CD8-positive, alpha-beta memory T cell (primary cell): ENCODE measurements at regions not wholly inside any gene's neighbourhood (a gene's known extent, or its start where the extent isn't known, plus 50 kb on each side); places are given as distances from the start of the nearest gene placed in this dataset.

Source experiments
- CTCF ChIA-PET: fragments of 350-600 bp; sonication (Branson Sonifier 250); formaldehyde crosslinking; loops from one replicate; lab custom pipeline; 2021; ENCODE audit warnings: antibody characterized with exemption; lab: Charles Lee
- POLR2A ChIA-PET: fragments of 350-600 bp; sonication (Branson Sonifier 250); formaldehyde crosslinking; loops from one replicate; lab custom pipeline; 2021; ENCODE audit warnings: antibody characterized with exemption; lab: Charles Lee
- DNase-seq, 5 donors: peaks; one replicate each; pipeline versions ENCODE4 v3.0.0 to v3.0.0-alpha.2; 2020 to 2022; ENCODE audit warnings: mixed read lengths in 1 of 5
- H3K27ac ChIP-seq: one replicate; pipeline ENCODE4 v1.7.0; 2013; ENCODE audit warnings: low read depth, mild to moderate bottlenecking, low read length, moderate library complexity
- H3K27me3 ChIP-seq: 2 replicates; pipeline ENCODE4 v1.7.0; 2013; ENCODE audit warnings: low read length, mild to moderate bottlenecking; ENCODE audit not compliant: insufficient read depth, poor library complexity, severe bottlenecking
- H3K36me3 ChIP-seq: 2 replicates; pipeline ENCODE4 v1.7.0; 2013; ENCODE audit warnings: mild to moderate bottlenecking, low read length, moderate library complexity; ENCODE audit not compliant: insufficient read depth
- H3K4me1 ChIP-seq: 2 replicates; pipeline ENCODE4 v1.7.0; 2013; ENCODE audit warnings: mild to moderate bottlenecking, low read length, moderate library complexity; ENCODE audit not compliant: insufficient read depth
- H3K4me3 ChIP-seq: 2 replicates; pipeline ENCODE4 v1.7.0; 2013; ENCODE audit warnings: mild to moderate bottlenecking, low read length
- H3K9me3 ChIP-seq: 2 replicates; pipeline ENCODE4 v1.7.0; 2013; ENCODE audit warnings: mild to moderate bottlenecking, low read length
- H3K27ac Mint-ChIP-seq, 8 donors: one replicate each; pipeline ENCODE4 v1.8.0; 2020 to 2021; ENCODE audit warnings: mixed read lengths in 8 of 8, mild to moderate bottlenecking in 6 of 8, inconsistent platforms in 3 of 8, moderate library complexity in 3 of 8
- H3K27me3 Mint-ChIP-seq, 2 donors: one replicate each; pipeline ENCODE4 v1.8.0; 2020 to 2021; ENCODE audit warnings: mixed read lengths in 2 of 2, mild to moderate bottlenecking in 1 of 2, moderate library complexity in 1 of 2
- H3K36me3 Mint-ChIP-seq, 3 donors: one replicate each; pipeline ENCODE4 v1.8.0; 2020 to 2021; ENCODE audit warnings: mixed read lengths in 3 of 3, inconsistent platforms in 1 of 3, mild to moderate bottlenecking in 1 of 3
- H3K4me1 Mint-ChIP-seq, 3 donors: one replicate each; pipeline ENCODE4 v1.8.0; 2020 to 2021; ENCODE audit warnings: mixed read lengths in 3 of 3, inconsistent platforms in 1 of 3, mild to moderate bottlenecking in 1 of 3
- H3K4me3 Mint-ChIP-seq, 7 donors: one replicate each; pipeline ENCODE4 v1.8.0; 2020 to 2021; ENCODE audit warnings: mixed read lengths in 7 of 7, mild to moderate bottlenecking in 6 of 7, moderate library complexity in 4 of 7, inconsistent platforms in 2 of 7
- H3K9me3 Mint-ChIP-seq, 5 donors: one replicate each; pipeline ENCODE4 v1.8.0; 2020 to 2022; ENCODE audit warnings: mixed read lengths in 5 of 5, mild to moderate bottlenecking in 3 of 5, moderate library complexity in 2 of 5, inconsistent platforms in 1 of 5

GRCh38 chr15:57767481-57767880 is 61.0 kb downstream of the POLR2M start:
- CTCF ChIA-PET, result no interaction called here
- H3K27me3 Mint-ChIP-seq, result peaks cover 0 to 4% of the 10 kb centered on the region in 2 donors
- H3K27ac Mint-ChIP-seq, result peak overlapping the region in 1 of 8 donors; percentile 73
- H3K9me3 ChIP-seq, result no peaks in the 10 kb centered on the region
- POLR2A ChIA-PET, result no interaction called here
- peaks cover 11 to 26% (median 11%) of the 10 kb centered on the region in 3 donors for H3K4me1 Mint-ChIP-seq
- H3K4me3 ChIP-seq, result no peak overlapping the region
- no peaks in the 10 kb centered on the region for H3K27me3 ChIP-seq
- H3K36me3 Mint-ChIP-seq, result peaks cover 0 to 3% (median 0%) of the 10 kb centered on the region in 3 donors
- H3K4me1 ChIP-seq, result no peaks in the 10 kb centered on the region
- no peak overlapping the region for H3K4me3 Mint-ChIP-seq
- DNase-seq, result no peak
- H3K36me3 ChIP-seq, result no peaks in the 10 kb centered on the region
- H3K9me3 Mint-ChIP-seq, result no peaks in the 10 kb centered on the region
- no peak overlapping the region for H3K27ac ChIP-seq

- Histone ChIP-seq H3K4me1 (no peaks in the 10 kb centered on the region), H3K36me3 (no peaks in the 10 kb centered on the region), H3K27ac (no peak overlapping the region), H3K27me3 (no peaks in the 10 kb centered on the region), H3K9me3 (no peaks in the 10 kb centered on the region), H3K4me3 (no peak overlapping the region)
- Mint-ChIP-seq H3K4me1 (peaks cover 11 to 26% (median 11%) of the 10 kb centered on the region in 3 donors), H3K9me3 (no peaks in the 10 kb centered on the region), H3K4me3 (no peak overlapping the region), H3K27ac (no peak overlapping the region), H3K36me3 (no peaks in the 10 kb centered on the region), H3K27me3 (peaks cover 0 to 2% of the 10 kb centered on the region in 2 donors)
- ChIA-PET POLR2A (no interaction called here), CTCF (no interaction called here)
- no peak for DNase-seq
Observed at GRCh38 chr15:57769266-57769665, 62.8 kb downstream of the POLR2M start.

- Histone ChIP-seq H3K27me3 (no peaks in the 10 kb centered on the region), H3K4me1 (no peaks in the 10 kb centered on the region), H3K4me3 (no peak overlapping the region), H3K9me3 (no peaks in the 10 kb centered on the region), H3K36me3 (no peaks in the 10 kb centered on the region), H3K27ac (no peak overlapping the region)
- no peaks in the 10 kb centered on the region for H3K9me3 Mint-ChIP-seq
- H3K27me3 Mint-ChIP-seq, result peaks cover 0 to 5% of the 10 kb centered on the region in 2 donors
- no peaks in the 10 kb centered on the region for H3K36me3 Mint-ChIP-seq
- no peak overlapping the region for H3K4me3 Mint-ChIP-seq
- ChIA-PET CTCF (no interaction called here), POLR2A (no interaction called here)
- H3K4me1 Mint-ChIP-seq, result peaks cover 11 to 26% (median 11%) of the 10 kb centered on the region in 3 donors
- H3K27ac Mint-ChIP-seq, result no peak overlapping the region
- no peak for DNase-seq
Observed at GRCh38 chr15:57770495-57770894, 64.0 kb downstream of the POLR2M start.

- Histone ChIP-seq H3K9me3 (no peaks in the 10 kb centered on the region), H3K27me3 (no peaks in the 10 kb centered on the region), H3K36me3 (no peaks in the 10 kb centered on the region), H3K27ac (no peak overlapping the region), H3K4me3 (no peak overlapping the region), H3K4me1 (peaks cover 3% of the 10 kb centered on the region)
- CTCF ChIA-PET, result no interaction called here
- Mint-ChIP-seq H3K4me1 (peaks cover 8 to 31% (median 11%) of the 10 kb centered on the region in 3 donors), H3K27ac (no peak overlapping the region), H3K9me3 (no peaks in the 10 kb centered on the region), H3K27me3 (peaks cover 0 to 9% of the 10 kb centered on the region in 2 donors), H3K36me3 (no peaks in the 10 kb centered on the region), H3K4me3 (no peak overlapping the region)
- POLR2A ChIA-PET, result no interaction called here
- no peak for DNase-seq
Observed at GRCh38 chr15:57772223-57772957, 65.9 kb downstream of the POLR2M start.

DNA sequence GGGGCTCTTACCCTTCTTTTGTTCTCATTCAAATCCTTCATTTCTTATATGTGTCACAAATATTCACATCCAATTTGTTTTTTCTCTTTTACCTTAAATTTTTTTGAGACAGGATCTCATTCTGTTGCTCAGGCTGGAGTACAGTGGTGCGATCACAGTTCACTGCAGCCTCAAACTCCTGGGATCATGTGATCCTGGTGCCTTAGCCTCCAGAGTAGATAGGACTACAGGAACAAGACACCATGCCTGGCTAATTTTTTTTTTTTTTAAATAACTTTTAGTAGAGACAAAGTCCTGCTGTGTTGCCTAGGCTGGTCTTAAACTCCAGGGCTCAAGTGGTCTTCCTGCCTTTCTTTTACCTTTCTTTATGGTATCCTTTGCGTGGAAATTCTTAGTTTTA is 66.5 kb downstream of the POLR2M start:
- Histone ChIP-seq H3K36me3 (no peaks in the 10 kb centered on the region), H3K27ac (no peak overlapping the region), H3K4me3 (no peak overlapping the region), H3K9me3 (no peaks in the 10 kb centered on the region), H3K27me3 (no peaks in the 10 kb centered on the region), H3K4me1 (peaks cover 3% of the 10 kb centered on the region)
- peaks cover 0 to 9% of the 10 kb centered on the region in 2 donors for H3K27me3 Mint-ChIP-seq
- H3K4me1 Mint-ChIP-seq, result peaks cover 2 to 28% (median 8%) of the 10 kb centered on the region in 3 donors
- no peak overlapping the region for H3K4me3 Mint-ChIP-seq
- ChIA-PET POLR2A (no interaction called here), CTCF (no interaction called here)
- H3K9me3 Mint-ChIP-seq, result no peaks in the 10 kb centered on the region
- H3K36me3 Mint-ChIP-seq, result no peaks in the 10 kb centered on the region
- H3K27ac Mint-ChIP-seq, result no peak overlapping the region
- no peak for DNase-seq

DNA sequence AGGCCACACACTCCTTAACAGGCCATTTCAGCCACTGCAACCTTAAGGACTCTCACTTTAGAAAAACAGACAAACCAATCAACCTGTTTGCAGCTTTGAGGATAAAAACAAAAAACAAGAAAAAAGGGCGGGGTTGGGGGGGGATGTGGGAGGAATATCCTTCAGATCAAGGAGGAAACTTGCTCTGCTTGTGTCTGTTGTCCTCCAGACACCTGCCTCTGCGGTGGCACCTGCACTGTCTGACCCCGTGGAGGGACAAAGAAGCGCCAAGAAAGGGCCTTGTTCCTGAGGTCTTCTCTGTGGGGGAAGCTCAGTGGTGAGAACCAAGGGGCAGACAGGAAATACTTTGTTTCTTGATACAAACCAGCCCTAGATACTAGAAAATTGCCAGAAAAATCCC is 70.5 kb downstream of the POLR2M start:
- ChIA-PET CTCF (interaction anchor here (0.7 kb wide), 1 partner anchor 49 kb away, joined by 3 read pairs; no protein-coding TSS in a partner anchor), POLR2A (no interaction called here)
- H3K27me3 Mint-ChIP-seq, result peaks cover 0 to 7% of the 10 kb centered on the region in 2 donors
- H3K4me3 ChIP-seq, result no peak overlapping the region
- H3K9me3 Mint-ChIP-seq, result no peaks in the 10 kb centered on the region
- no peaks in the 10 kb centered on the region for H3K36me3 ChIP-seq
- H3K27ac ChIP-seq, result no peak overlapping the region
- no peaks in the 10 kb centered on the region for H3K27me3 ChIP-seq
- no peak for DNase-seq
- no peak overlapping the region for H3K4me3 Mint-ChIP-seq
- H3K4me1 Mint-ChIP-seq, result peaks cover 4 to 31% (median 5%) of the 10 kb centered on the region in 3 donors
- H3K27ac Mint-ChIP-seq, result peak overlapping the region in 2 of 8 donors; percentile 50 to 51
- H3K4me1 ChIP-seq, result peaks cover 3% of the 10 kb centered on the region
- H3K36me3 Mint-ChIP-seq, result no peaks in the 10 kb centered on the region
- H3K9me3 ChIP-seq, result no peaks in the 10 kb centered on the region

DNA sequence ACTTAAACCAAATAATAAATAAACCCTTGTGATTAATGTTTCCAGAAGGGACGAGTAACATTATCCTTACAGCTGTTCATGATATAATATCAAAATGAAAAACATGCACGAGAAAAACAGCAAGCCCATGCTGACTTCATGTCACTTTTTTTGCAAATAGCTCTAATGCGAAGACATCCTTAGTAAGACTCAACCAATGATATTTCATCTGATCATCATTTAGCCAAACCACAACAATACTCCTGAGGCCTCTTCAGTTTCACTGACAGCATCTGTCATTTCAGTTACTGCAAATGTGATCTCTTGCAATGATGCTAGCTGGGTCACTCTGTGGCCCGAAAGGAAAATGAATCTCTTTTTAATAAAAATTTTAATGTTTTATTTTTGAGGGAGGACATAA is 74.0 kb downstream of the POLR2M start:
- Mint-ChIP-seq H3K27me3 (peaks cover 8 to 14% of the 10 kb centered on the region in 2 donors), H3K4me3 (no peak overlapping the region), H3K4me1 (peaks cover 4 to 31% (median 5%) of the 10 kb centered on the region in 3 donors), H3K36me3 (no peaks in the 10 kb centered on the region), H3K9me3 (no peaks in the 10 kb centered on the region), H3K27ac (no peak overlapping the region)
- CTCF ChIA-PET, result no interaction called here
- no peaks in the 10 kb centered on the region for H3K27me3 ChIP-seq
- POLR2A ChIA-PET, result no interaction called here
- no peaks in the 10 kb centered on the region for H3K9me3 ChIP-seq
- no peak overlapping the region for H3K4me3 ChIP-seq
- peaks cover 3% of the 10 kb centered on the region for H3K4me1 ChIP-seq
- H3K36me3 ChIP-seq, result no peaks in the 10 kb centered on the region
- no peak overlapping the region for H3K27ac ChIP-seq
- DNase-seq, result no peak

GRCh38 chr15:57782731-57783130 is 76.2 kb downstream of the POLR2M start:
- H3K36me3 ChIP-seq, result no peaks in the 10 kb centered on the region
- H3K4me3 ChIP-seq, result no peak overlapping the region
- DNase-seq, result no peak
- H3K9me3 Mint-ChIP-seq, result no peaks in the 10 kb centered on the region
- peaks cover 4 to 22% of the 10 kb centered on the region in 2 donors for H3K27me3 Mint-ChIP-seq
- H3K4me1 ChIP-seq, result no peaks in the 10 kb centered on the region
- no peak overlapping the region for H3K27ac Mint-ChIP-seq
- H3K4me3 Mint-ChIP-seq, result no peak overlapping the region
- H3K27me3 ChIP-seq, result no peaks in the 10 kb centered on the region
- H3K9me3 ChIP-seq, result no peaks in the 10 kb centered on the region
- no peak overlapping the region for H3K27ac ChIP-seq
- ChIA-PET POLR2A (no interaction called here), CTCF (no interaction called here)
- peaks cover 0 to 19% (median 4%) of the 10 kb centered on the region in 3 donors for H3K4me1 Mint-ChIP-seq
- H3K36me3 Mint-ChIP-seq, result no peaks in the 10 kb centered on the region
